Activated naive CD8-positive, alpha-beta T cell treated with anti-CD3 and anti-CD28 coated beads, Interleukin-2, amount 50 U/mL, for 16 hours (primary cell): ENCODE measurements at regions not wholly inside any gene's neighbourhood (a gene's known extent, or its start where the extent isn't known, plus 50 kb on each side); places are given as distances from the start of the nearest gene placed in this dataset.

Experiments used
- DNase-seq: peaks from one replicate; pipeline ENCODE4 v3.0.0-alpha.2; 2020; ENCODE audit warnings: low read depth, low spot score

- no peak for DNase-seq
Measured at GRCh38 chr22:48646216-48646925, 1181.3 kb downstream of the BRD1 start.

- DNase-seq: no peak
Measured at GRCh38 chr22:48645766-48646165, 1181.9 kb downstream of the BRD1 start.

- no peak for DNase-seq
Measured at GRCh38 chr22:48644997-48645396, 1182.7 kb downstream of the BRD1 start.

GRCh38 chr22:48644108-48644507 is 1183.6 kb downstream of the BRD1 start:
- no peak for DNase-seq

GRCh38 chr22:48643066-48643731 is 1184.5 kb downstream of the BRD1 start:
- no peak for DNase-seq

- DNase-seq: no peak
Measured at GRCh38 chr22:48642550-48642949, 1185.1 kb downstream of the BRD1 start.

- no peak for DNase-seq
Measured at GRCh38 chr22:48641906-48642475, 1185.7 kb downstream of the BRD1 start.

GRCh38 chr22:48640890-48641841 is 1186.5 kb downstream of the BRD1 start:
- DNase-seq: no peak

- DNase-seq: no peak
Measured at GRCh38 chr22:48639896-48640748, 1187.6 kb downstream of the BRD1 start.

GRCh38 chr22:48639021-48639795 is 1188.5 kb downstream of the BRD1 start:
- DNase-seq: no peak

GRCh38 chr22:48637231-48637630 is 1190.4 kb downstream of the BRD1 start:
- DNase-seq: no peak

GRCh38 chr22:48636746-48637145 is 1190.9 kb downstream of the BRD1 start:
- DNase-seq: no peak

GRCh38 chr22:48635816-48636215 is 1191.9 kb downstream of the BRD1 start:
- DNase-seq: no peak

- DNase-seq: no peak
Measured at GRCh38 chr22:48635031-48635430, 1192.6 kb downstream of the BRD1 start.

GRCh38 chr22:48633996-48634836 is 1193.5 kb downstream of the BRD1 start:
- DNase-seq: no peak

GRCh38 chr22:48632646-48633246 is 1194.9 kb downstream of the BRD1 start:
- no peak for DNase-seq

GRCh38 chr22:48631288-48631863 is 1196.3 kb downstream of the BRD1 start:
- no peak for DNase-seq

- DNase-seq: no peak
Measured at GRCh38 chr22:48630848-48631247, 1196.8 kb downstream of the BRD1 start.

GRCh38 chr22:48630433-48630754 is 1197.3 kb downstream of the BRD1 start:
- DNase-seq: no peak
